Superior temporal gyrus (tissue), 1 donor: ENCODE measurements at regions not wholly inside any gene's neighbourhood (a gene's known extent, or its start where the extent isn't known, plus 50 kb on each side); places are given as distances from the start of the nearest gene placed in this dataset.

Experiments
- DNase-seq: peaks from one replicate; pipeline ENCODE4 v3.0.0-alpha.2; 2016; ENCODE audit errors: extremely low spot score

- no peak for DNase-seq
Observed at GRCh38 chr17:79371984-79372383, 238.9 kb downstream of the RBFOX3 start.

GRCh38 chr17:79370594-79370993 is 240.3 kb downstream of the RBFOX3 start:
- no peak for DNase-seq

GRCh38 chr17:79370126-79370525 is 240.7 kb downstream of the RBFOX3 start:
- DNase-seq: no peak

GRCh38 chr17:79369532-79369931 is 241.3 kb downstream of the RBFOX3 start:
- no peak for DNase-seq

GRCh38 chr17:79369001-79369400 is 241.8 kb downstream of the RBFOX3 start:
- DNase-seq: no peak

GRCh38 chr17:79368521-79368920 is 242.3 kb downstream of the RBFOX3 start:
- DNase-seq: no peak

GRCh38 chr17:79366988-79367571 is 243.8 kb downstream of the RBFOX3 start:
- DNase-seq: no peak

GRCh38 chr17:79365836-79366770 is 244.7 kb downstream of the RBFOX3 start:
- no peak for DNase-seq

GRCh38 chr17:79365351-79365750 is 245.5 kb downstream of the RBFOX3 start:
- DNase-seq: no peak

GRCh38 chr17:79364315-79365094 is 246.3 kb downstream of the RBFOX3 start:
- DNase-seq: no peak

GRCh38 chr17:79363552-79364275 is 247.1 kb downstream of the RBFOX3 start:
- DNase-seq: no peak

- DNase-seq: no peak
Observed at GRCh38 chr17:79362772-79363305, 248.0 kb downstream of the RBFOX3 start.

GRCh38 chr17:79361873-79362771 is 248.7 kb downstream of the RBFOX3 start:
- peak; percentile 19 for DNase-seq

GRCh38 chr17:79361221-79361734 is 249.6 kb downstream of the RBFOX3 start:
- DNase-seq: no peak

GRCh38 chr17:79360196-79360595 is 250.7 kb downstream of the RBFOX3 start:
- no peak for DNase-seq

- no peak for DNase-seq
Observed at GRCh38 chr17:79356839-79357447, 253.9 kb downstream of the RBFOX3 start.

- no peak for DNase-seq
Observed at GRCh38 chr17:79355165-79355564, 255.7 kb downstream of the RBFOX3 start.

GRCh38 chr17:79354173-79354820 is 256.6 kb downstream of the RBFOX3 start:
- DNase-seq: no peak

- no peak for DNase-seq
Observed at GRCh38 chr17:79353548-79353947, 257.3 kb downstream of the RBFOX3 start.
